HG02973 (cell line): ENCODE measurements at regions not wholly inside any gene's neighbourhood (a gene's known extent, or its start where the extent isn't known, plus 50 kb on each side); places are given as distances from the start of the nearest gene placed in this dataset.
"Not testable (repeated sequence)": the region's sequence is repeated elsewhere in the genome, so short reads cannot be mapped to it uniquely, and the experiment has no call there.

Source experiments
- ATAC-seq: cut with Tn5 transposase; IDR thresholded peaks from one replicate; pipeline ENCODE4 v1.9.1; 2021; ENCODE audit warnings: moderate library complexity; ENCODE audit not compliant: unreplicated experiment

DNA sequence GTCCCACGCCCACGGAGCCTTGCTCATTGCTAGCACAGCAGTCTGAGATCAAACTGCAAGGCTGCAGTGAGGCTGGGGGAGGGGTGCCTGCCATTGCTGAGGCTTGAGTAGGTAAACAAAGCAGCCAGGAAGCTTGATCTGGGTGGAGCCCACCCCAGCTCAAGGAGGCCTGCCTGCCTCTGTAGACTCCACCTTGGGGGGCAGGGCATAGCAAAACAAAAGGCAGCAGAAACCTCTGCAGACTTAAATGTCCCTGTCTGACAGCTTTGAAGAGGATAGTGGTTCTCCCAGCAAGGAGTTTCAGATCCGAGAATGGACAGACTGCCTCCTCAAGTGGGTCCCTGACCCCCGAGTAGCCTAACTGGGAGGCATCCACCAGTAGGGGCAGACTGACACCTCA, 239.7 kb downstream of the DAD1 start:
- ATAC-seq: not testable (repeated sequence)

DNA sequence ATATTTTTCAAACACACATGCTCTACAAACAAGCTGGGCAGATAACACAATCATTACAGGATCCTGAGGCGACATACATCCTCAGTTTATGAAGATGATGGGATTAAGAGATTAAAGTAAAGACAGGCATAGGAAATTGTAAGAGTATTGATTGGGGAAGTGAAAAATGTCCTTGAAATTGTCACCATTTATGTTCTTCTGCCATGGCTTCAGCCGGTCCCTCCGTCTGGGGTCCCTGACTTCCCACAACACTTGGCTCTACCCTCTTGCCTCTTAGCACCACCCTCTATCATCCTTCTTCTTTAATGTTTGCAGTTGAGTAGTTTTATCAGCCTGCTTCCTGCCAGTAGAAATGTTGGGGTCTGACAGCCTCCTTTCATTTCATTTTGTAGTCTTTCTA, 244.4 kb downstream of the DAD1 start:
- ATAC-seq: no peak

DNA sequence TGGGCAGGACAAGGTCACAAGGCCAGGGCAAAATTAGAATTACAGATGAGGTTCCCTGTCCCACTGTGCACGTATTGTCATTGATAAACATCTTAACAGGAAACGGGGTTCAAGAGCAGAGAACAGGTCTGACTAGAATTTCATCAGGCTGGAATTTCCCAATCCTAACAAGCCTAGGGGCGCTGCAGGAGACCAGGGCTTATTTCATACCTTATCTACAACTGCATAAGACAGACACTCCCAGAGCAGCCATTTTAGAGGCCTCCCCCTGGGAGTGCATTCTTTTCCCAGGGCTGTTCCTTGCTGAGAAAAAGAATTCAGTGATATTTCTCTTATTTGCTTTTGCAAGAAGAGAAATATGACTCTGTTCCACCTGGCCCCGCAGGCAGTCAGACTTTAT, 244.8 kb downstream of the DAD1 start:
- not testable (repeated sequence) for ATAC-seq

- ATAC-seq: no peak
These were observed 248.0 kb downstream of the DAD1 start for GRCh38 chr14:22341049-22341448.

GRCh38 chr14:22338917-22339715, 249.9 kb downstream of the DAD1 start:
- ATAC-seq: no peak

DNA sequence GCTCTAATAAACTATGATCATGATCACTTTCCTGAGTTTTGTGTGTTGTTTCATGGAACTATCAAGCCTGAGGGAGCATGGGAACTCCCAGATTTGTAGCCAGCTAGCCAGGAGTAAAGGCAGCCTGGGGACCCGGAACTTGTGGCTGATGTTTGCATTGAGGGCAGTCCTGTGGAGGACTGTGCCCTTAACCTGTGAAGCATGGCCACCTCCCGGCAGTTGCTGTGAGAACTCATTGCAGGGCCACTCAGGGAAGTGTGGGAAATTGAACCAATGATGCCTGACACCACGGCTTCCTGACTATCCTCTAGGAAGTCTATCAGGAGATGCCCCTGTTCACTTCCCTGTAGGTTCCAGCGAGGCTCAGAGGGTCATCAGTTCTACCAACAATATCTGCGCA, 250.6 kb downstream of the DAD1 start:
- ATAC-seq: no peak

- no peak for ATAC-seq
These were observed 251.1 kb downstream of the DAD1 start for GRCh38 chr14:22337938-22338337.

- no peak for ATAC-seq
These were observed 251.5 kb downstream of the DAD1 start for GRCh38 chr14:22337521-22337920.

GRCh38 chr14:22336031-22336430, 253.0 kb downstream of the DAD1 start:
- no peak for ATAC-seq

GRCh38 chr14:22334627-22335026, 254.4 kb downstream of the DAD1 start:
- no peak for ATAC-seq

DNA sequence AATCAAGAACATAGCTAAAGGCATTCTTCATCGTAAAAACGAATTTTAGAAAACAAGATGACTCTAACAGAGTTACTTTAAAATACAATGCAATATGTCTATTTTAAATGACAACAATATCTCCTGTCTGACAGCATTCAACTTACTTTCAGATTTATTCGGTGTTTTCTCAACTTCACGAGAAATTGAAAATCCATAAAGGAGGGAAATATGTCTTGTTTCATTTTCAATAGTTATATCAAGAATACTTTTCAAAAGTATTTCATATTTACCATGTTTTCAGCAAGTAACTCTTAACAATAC, 254.8 kb downstream of the DAD1 start:
- no peak for ATAC-seq

- ATAC-seq: no peak
These were observed 255.4 kb downstream of the DAD1 start for GRCh38 chr14:22333422-22334274.

DNA sequence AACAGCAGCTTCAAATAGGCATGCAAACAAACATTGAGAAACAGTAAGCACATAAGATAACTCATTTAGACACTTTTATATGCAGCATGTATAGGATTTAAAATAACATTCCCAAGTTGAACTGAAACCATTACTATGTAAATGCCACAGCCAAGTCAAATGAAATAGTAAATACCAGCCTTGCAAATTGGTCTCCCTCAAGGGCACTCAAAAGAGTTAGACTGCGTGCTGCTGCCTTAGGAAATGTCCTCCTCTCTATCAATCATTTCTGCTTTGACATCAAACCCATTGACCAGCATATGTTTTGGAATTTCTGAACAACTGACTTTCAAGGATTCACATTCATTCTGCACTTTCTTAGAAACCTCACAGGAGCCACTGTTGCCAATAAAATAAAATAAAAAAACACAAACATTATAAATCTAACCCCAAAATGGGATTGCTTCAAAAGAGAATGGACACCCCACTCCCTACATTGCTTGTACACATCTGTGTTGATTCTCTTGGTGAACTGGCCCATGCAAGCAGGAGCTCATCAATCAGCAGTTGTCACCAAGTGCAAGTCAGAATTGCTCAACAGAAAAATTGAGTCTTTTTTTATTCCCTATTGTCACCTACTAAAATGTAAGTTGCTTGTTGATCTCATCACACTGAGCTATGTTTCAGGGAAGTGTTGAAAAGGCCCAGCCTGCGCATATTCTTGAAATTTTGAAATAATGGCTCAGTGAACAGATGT, 256.2 kb downstream of the DAD1 start:
- no peak for ATAC-seq

DNA sequence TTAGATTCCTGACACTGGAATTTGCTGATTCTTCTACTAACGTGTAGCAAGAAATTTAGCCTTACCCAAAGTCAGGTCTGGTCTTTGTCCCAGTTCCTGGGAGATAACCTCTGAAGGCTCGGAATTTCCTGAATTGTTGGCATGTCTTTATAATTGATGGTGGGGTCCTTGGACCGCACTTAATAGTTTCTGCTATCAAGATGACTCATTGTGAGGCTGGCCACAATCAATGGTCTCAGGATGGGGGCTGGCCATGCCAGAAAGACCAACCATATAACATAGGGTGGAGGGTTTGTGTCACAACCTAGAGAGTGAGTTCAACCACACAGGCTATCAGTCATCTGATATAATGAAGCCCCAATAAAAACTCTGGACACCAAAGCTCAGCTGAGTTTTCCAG, 259.7 kb downstream of the DAD1 start:
- ATAC-seq: no peak

GRCh38 chr14:22325676-22326400, 263.2 kb downstream of the DAD1 start:
- no peak for ATAC-seq

DNA sequence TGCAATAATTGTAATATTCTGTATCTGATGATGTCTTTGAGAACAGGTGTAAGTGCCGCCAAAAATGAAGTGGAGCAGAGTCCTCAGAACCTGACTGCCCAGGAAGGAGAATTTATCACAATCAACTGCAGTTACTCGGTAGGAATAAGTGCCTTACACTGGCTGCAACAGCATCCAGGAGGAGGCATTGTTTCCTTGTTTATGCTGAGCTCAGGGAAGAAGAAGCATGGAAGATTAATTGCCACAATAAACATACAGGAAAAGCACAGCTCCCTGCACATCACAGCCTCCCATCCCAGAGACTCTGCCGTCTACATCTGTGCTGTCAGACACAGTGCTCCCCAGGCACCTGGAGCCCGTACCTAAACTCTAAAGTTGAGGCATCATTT, 268.7 kb downstream of the DAD1 start:
- no peak for ATAC-seq

GRCh38 chr14:22319526-22320361, 269.3 kb downstream of the DAD1 start:
- no peak for ATAC-seq

- ATAC-seq: no peak
These were observed 270.1 kb downstream of the DAD1 start for GRCh38 chr14:22318951-22319350.

GRCh38 chr14:22316473-22316872, 272.6 kb downstream of the DAD1 start:
- no peak for ATAC-seq

- ATAC-seq: no peak
These were observed 273.7 kb downstream of the DAD1 start for GRCh38 chr14:22315336-22315735.
